Testis (tissue), 2 donors: ENCODE measurements at regions not wholly inside any gene's neighbourhood (a gene's known extent, or its start where the extent isn't known, plus 50 kb on each side); places are given as distances from the start of the nearest gene placed in this dataset.

Experiments used
- DNase-seq: peaks from one replicate; pipeline ENCODE4 v3.0.0-alpha.2; 2019
- H3K27ac ChIP-seq, 2 donors: fragments of 200-600 bp; sonication (generic); one replicate each; pipeline ENCODE4 v1.5.1; 2019
- H3K27me3 ChIP-seq: fragments of 200-600 bp; sonication (generic); one replicate; pipeline ENCODE4 v1.5.1; 2019
- H3K36me3 ChIP-seq: fragments of 200-600 bp; sonication (generic); one replicate; pipeline ENCODE4 v1.5.1; 2017; ENCODE audit warnings: low read depth; ENCODE audit errors: missing control alignments
- H3K4me1 ChIP-seq: fragments of 200-600 bp; sonication (generic); one replicate; pipeline ENCODE4 v1.5.1; 2019
- H3K4me3 ChIP-seq, 2 donors: fragments of 200-600 bp; sonication (generic); one replicate each; pipeline ENCODE4 v1.5.1; 2017 to 2019
- H3K9me3 ChIP-seq: fragments of 200-600 bp; sonication (generic); one replicate; pipeline ENCODE4 v1.5.1; 2017
- POLR2A ChIP-seq: fragments of 450-650 bp; IDR thresholded peaks from one replicate; pipeline ENCODE4 v1.6.1; 2017; ENCODE audit warnings: antibody characterized with exemption, mild to moderate bottlenecking, moderate library complexity
- WGBS, 2 donors: methylation state at CpG; one replicate each; pipeline ENCODE4 v1.1.5; 2018; 5-methylcytosine and 5-hydroxymethylcytosine counted together
- intact Hi-C: fragments of 100-400 bp; cut with DNase I; formaldehyde crosslinking; loops from one replicate; pipeline ENCODE4 v1.15.1; 2023; ENCODE audit warnings: low total_unique reads
- TF ChIP-seq, protein P1 (sequence below), 3 experiments: fragments of 450-650 bp in 2 of 3; fragments of 200-600 bp in 1 of 3; sonication (generic) in 1 of 3; IDR thresholded peaks; one replicate each; pipeline ENCODE4 v1.5.1; 2016 to 2019; ENCODE audit warnings: antibody characterized with exemption in 3 of 3, mild to moderate bottlenecking in 2 of 3, moderate library complexity in 1 of 3

DNA sequence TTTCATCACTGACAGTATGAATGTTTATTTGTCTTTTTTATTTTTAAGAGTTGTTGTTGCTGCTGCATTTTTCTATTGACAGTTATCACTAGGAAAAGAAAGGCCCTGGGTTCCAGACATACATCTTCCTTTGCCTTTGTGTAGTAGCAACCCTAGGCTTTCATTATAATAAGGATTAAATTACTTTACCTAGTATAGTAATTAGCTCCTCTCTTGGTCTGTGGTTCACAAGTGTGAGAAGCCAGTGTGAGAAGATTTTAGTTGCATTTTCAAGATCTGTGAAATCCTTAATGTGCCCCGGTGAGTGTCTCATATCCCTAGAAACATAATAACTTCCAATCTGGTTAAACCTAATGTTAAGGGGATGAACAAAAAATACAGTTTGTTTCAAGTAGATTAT lies 799.3 kb upstream of the MAP3K7 start:
- H3K36me3 ChIP-seq, result no peaks in the 10 kb centered on the region
- H3K27me3 ChIP-seq, result no peaks in the 10 kb centered on the region
- no peak for DNase-seq
- no peak overlapping the region for H3K4me3 ChIP-seq
- no peak overlapping the region for H3K27ac ChIP-seq
- intact Hi-C loops, result no loop called here
- TF ChIP-seq POLR2A, result no peak
- TF ChIP-seq, protein P1, sequence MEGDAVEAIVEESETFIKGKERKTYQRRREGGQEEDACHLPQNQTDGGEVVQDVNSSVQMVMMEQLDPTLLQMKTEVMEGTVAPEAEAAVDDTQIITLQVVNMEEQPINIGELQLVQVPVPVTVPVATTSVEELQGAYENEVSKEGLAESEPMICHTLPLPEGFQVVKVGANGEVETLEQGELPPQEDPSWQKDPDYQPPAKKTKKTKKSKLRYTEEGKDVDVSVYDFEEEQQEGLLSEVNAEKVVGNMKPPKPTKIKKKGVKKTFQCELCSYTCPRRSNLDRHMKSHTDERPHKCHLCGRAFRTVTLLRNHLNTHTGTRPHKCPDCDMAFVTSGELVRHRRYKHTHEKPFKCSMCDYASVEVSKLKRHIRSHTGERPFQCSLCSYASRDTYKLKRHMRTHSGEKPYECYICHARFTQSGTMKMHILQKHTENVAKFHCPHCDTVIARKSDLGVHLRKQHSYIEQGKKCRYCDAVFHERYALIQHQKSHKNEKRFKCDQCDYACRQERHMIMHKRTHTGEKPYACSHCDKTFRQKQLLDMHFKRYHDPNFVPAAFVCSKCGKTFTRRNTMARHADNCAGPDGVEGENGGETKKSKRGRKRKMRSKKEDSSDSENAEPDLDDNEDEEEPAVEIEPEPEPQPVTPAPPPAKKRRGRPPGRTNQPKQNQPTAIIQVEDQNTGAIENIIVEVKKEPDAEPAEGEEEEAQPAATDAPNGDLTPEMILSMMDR (IDR thresholded peaks at IDR 0.05), result no peak
- no peaks in the 10 kb centered on the region for H3K4me1 ChIP-seq
- H3K9me3 ChIP-seq, result no peaks in the 10 kb centered on the region
- 82 to 100% methylated on average over 1 of the region's 1 CpG for WGBS, 2 donors

DNA sequence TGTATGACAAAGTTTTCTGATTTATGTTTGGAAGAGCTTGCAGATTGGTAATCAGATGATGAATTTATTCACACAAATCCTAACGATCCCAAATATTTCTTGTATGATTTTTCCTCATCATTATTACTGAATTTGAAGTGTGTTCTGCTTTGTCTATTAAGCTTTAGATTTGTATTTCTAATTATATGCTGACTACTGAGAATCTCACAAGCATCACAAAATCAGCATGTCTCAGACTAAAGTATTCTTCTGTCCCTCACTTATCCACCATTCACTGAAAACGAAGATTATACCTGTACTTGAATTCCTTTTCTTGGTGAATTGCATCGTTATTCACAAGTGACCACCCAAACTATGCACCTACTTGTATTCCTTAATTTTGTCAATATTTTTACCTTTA lies 796.3 kb upstream of the MAP3K7 start:
- Histone ChIP-seq H3K36me3 (no peaks in the 10 kb centered on the region), H3K4me1 (no peaks in the 10 kb centered on the region), H3K4me3 (no peak overlapping the region), H3K9me3 (no peaks in the 10 kb centered on the region), H3K27ac (no peak overlapping the region), H3K27me3 (no peaks in the 10 kb centered on the region)
- TF ChIP-seq, protein P1 (IDR thresholded peaks at IDR 0.05), result no peak
- no peak for TF ChIP-seq POLR2A
- DNase-seq, result no peak
- WGBS, 2 donors, result 75 to 78% methylated on average over 3 of the region's 3 CpGs
- intact Hi-C loops, result no loop called here

DNA sequence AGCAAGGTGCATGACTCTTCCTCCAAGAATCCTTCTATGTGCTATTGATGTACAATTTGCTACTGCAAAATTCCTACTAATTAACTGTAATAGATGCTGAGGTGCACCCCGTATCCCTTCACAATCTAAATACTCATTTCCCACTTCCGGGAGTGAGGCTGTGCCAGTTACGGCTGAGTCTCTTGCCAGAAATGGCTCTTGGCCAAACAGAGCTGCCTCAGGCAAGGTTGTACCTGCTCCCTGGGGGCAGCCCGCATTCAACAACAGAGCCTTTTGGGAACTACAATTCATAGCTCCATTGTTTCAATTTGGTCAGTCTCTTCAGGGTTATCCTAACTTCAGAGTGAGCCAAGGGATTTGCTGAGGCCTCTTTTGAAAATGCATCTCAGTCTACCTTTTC lies 789.8 kb upstream of the MAP3K7 start:
- Histone ChIP-seq H3K4me1 (no peaks in the 10 kb centered on the region), H3K27ac (no peak overlapping the region), H3K4me3 (no peak overlapping the region), H3K27me3 (no peaks in the 10 kb centered on the region), H3K9me3 (no peaks in the 10 kb centered on the region), H3K36me3 (no peaks in the 10 kb centered on the region)
- WGBS, 2 donors, result 56 to 80% methylated on average over 4 of the region's 4 CpGs
- intact Hi-C loops, result no loop called here
- no peak for DNase-seq
- TF ChIP-seq, protein P1 (IDR thresholded peaks at IDR 0.05), result no peak
- TF ChIP-seq POLR2A, result no peak

DNA sequence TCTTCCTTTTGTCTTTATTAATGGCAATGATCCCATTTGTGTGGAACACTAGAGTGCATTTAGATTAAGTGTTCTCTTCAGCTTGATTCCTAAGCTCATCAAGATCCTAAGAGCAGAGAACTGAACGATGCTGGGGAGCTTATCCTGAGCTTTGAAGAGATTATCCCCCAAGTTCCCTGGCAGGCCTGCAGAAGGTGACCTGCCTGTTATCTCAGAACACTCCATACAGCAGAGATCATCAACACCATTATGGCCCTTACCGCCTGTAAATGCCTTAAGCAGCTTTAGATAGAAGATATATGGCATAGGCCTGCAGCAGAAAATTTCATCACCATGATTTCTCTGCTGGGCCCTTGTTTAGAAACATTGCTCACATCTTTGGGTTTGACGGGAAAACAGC lies 779.9 kb upstream of the MAP3K7 start:
- TF ChIP-seq, protein P1 (IDR thresholded peaks at IDR 0.05), result no peak
- TF ChIP-seq POLR2A, result no peak
- Histone ChIP-seq H3K9me3 (no peaks in the 10 kb centered on the region), H3K27ac (no peak overlapping the region), H3K4me1 (no peaks in the 10 kb centered on the region), H3K4me3 (no peak overlapping the region), H3K36me3 (no peaks in the 10 kb centered on the region), H3K27me3 (no peaks in the 10 kb centered on the region)
- intact Hi-C loops, result no loop called here
- 51 to 69% methylated on average over 3 of the region's 3 CpGs for WGBS, 2 donors
- no peak for DNase-seq

DNA sequence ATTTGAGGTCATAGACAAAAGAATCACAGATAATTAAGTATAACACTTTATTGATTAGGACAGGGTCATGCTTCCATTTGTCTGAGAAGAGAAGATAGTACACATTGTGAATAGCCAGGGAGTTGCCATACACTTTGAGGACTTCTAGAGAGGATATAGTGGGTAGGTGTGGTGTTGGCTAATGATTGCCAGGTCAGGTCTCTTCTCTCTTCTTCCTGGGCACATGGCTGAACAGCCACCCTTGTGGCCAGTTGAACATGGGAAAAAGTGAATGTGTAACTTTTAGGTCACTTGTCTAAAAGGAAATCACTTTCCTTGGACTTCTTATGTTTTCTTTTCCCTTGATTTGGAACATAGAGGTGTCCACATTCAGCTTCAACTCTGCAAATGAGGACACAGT lies 772.1 kb upstream of the MAP3K7 start:
- intact Hi-C loops, result no loop called here
- no peaks in the 10 kb centered on the region for H3K4me1 ChIP-seq
- TF ChIP-seq POLR2A, result no peak
- TF ChIP-seq, protein P1 (IDR thresholded peaks at IDR 0.05), result no peak
- DNase-seq, result no peak
- H3K27me3 ChIP-seq, result no peaks in the 10 kb centered on the region
- no peaks in the 10 kb centered on the region for H3K36me3 ChIP-seq
- no peak overlapping the region for H3K27ac ChIP-seq
- H3K9me3 ChIP-seq, result no peaks in the 10 kb centered on the region
- no peak overlapping the region for H3K4me3 ChIP-seq
